ENCODE measurements at regions not wholly inside any gene's neighbourhood (a gene's known extent, or its start where the extent isn't known, plus 50 kb on each side); places are given as distances from the start of the nearest gene placed in this dataset.
A peak's percentile ranks its signal among the peaks of the same experiment; 100 is the strongest.

GRCh38 chr9:33721674-33722358, 73.5 kb upstream of the PRSS3 start (continued):
- TF ChIP-seq ZFP82 (CRISPR knock-in tag; IDR thresholded peaks at IDR 0.05; ENCODE audit: borderline replicate concordance) (no peak), ZFY (CRISPR knock-in tag; IDR thresholded peaks at IDR 0.05) (peak; percentile 90), MYNN (CRISPR knock-in tag; IDR thresholded peaks at IDR 0.05; ENCODE audit: low read depth) (0 out of 2 replicates have a peak, but pooled peaks have one; percentile 17), KDM5B (CRISPR knock-in tag; IDR thresholded peaks at IDR 0.05; ENCODE audit: borderline replicate concordance) (peak; percentile 77; the same call in 1 of the 2 replicates), FOXP1 (IDR thresholded peaks at IDR 0.05) (no peak), FOXP1 (CRISPR knock-in tag; IDR thresholded peaks at IDR 0.05) (no peak), YEATS2 (CRISPR knock-in tag; IDR thresholded peaks at IDR 0.05; ENCODE audit: borderline replicate concordance) (0 out of 2 replicates have a peak, but pooled peaks have one; percentile 54), ZNF20 (CRISPR knock-in tag; IDR thresholded peaks at IDR 0.05) (no peak), ZFP37 (CRISPR knock-in tag; IDR thresholded peaks at IDR 0.05; ENCODE audit: borderline replicate concordance) (0 out of 2 replicates have a peak, but pooled peaks have one; percentile 29), DZIP1 (CRISPR knock-in tag; IDR thresholded peaks at IDR 0.05) (no peak), ELF1 (CRISPR knock-in tag; IDR thresholded peaks at IDR 0.05) (peak; percentile 52), ZNF256 (CRISPR knock-in tag; conservative IDR thresholded peaks at IDR 0.05) (peak; percentile 74; the same call in 1 of the 2 replicates), MEIS1 (CRISPR knock-in tag; IDR thresholded peaks at IDR 0.05; ENCODE audit: borderline replicate concordance) (0 out of 2 replicates have a peak, but pooled peaks have one; percentile 48), CTCF (CRISPR knock-in tag; IDR thresholded peaks at IDR 0.05) (peak; percentile 100), GTF3A (CRISPR knock-in tag; conservative IDR thresholded peaks at IDR 0.05) (no peak; the same call in 1 of the 2 replicates), POLR2AphosphoS5 (IDR thresholded peaks at IDR 0.05; ENCODE audit: low read depth, low read length) (no peak), TFDP2 (CRISPR knock-in tag; IDR thresholded peaks at IDR 0.05) (peak; percentile 70), ZBTB38 (CRISPR knock-in tag; IDR thresholded peaks at IDR 0.05) (peak; percentile 58; the same call in 1 of the 2 replicates), TOE1 (CRISPR knock-in tag; IDR thresholded peaks at IDR 0.05) (peak; percentile 67; the same call in 1 of the 2 replicates), EEA1 (CRISPR knock-in tag; IDR thresholded peaks at IDR 0.05; ENCODE audit: borderline replicate concordance) (peak; percentile 75; the same call in 1 of the 2 replicates), ZNF773 (CRISPR knock-in tag; IDR thresholded peaks at IDR 0.05; ENCODE audit: borderline replicate concordance) (no peak), LCORL (IDR thresholded peaks at IDR 0.05) (no peak), LCORL (CRISPR knock-in tag; IDR thresholded peaks at IDR 0.05) (no peak), PLRG1 (conservative IDR thresholded peaks at IDR 0.05) (no peak), ZKSCAN8 (CRISPR knock-in tag; IDR thresholded peaks at IDR 0.05; ENCODE audit: borderline replicate concordance) (peak; percentile 22; the same call in 1 of the 2 replicates), IRF9 (CRISPR knock-in tag; IDR thresholded peaks at IDR 0.05; ENCODE audit: borderline replicate concordance) (peak; percentile 68; the same call in 1 of the 2 replicates)

All from HepG2 (cell line).